ENCODE measurements at regions not wholly inside any gene's neighbourhood (a gene's known extent, or its start where the extent isn't known, plus 50 kb on each side); places are given as distances from the start of the nearest gene placed in this dataset.

- DNase-seq, result no peak
Observed at GRCh38 chr22:48391820-48392219, 1435.9 kb downstream of the BRD1 start.

GRCh38 chr22:48391171-48391711, 1436.4 kb downstream of the BRD1 start:
- DNase-seq, result no peak

GRCh38 chr22:48389916-48390315, 1437.8 kb downstream of the BRD1 start:
- DNase-seq, result no peak

- no peak for DNase-seq
Observed at GRCh38 chr22:48382197-48382596, 1445.5 kb downstream of the BRD1 start.

GRCh38 chr22:48380016-48380665, 1447.5 kb downstream of the BRD1 start:
- DNase-seq, result no peak

- no peak for DNase-seq
Observed at GRCh38 chr22:48379371-48379770, 1448.3 kb downstream of the BRD1 start.

- DNase-seq, result no peak
Observed at GRCh38 chr22:48378673-48379072, 1449.0 kb downstream of the BRD1 start.

GRCh38 chr22:48376936-48377712, 1450.5 kb downstream of the BRD1 start:
- DNase-seq, result no peak

GRCh38 chr22:48376428-48376827, 1451.2 kb downstream of the BRD1 start:
- DNase-seq, result no peak

- DNase-seq, result no peak
Observed at GRCh38 chr22:48373626-48374173, 1454.0 kb downstream of the BRD1 start.

- no peak for DNase-seq
Observed at GRCh38 chr22:48372390-48372789, 1455.3 kb downstream of the BRD1 start.

- DNase-seq, result no peak
Observed at GRCh38 chr22:48371391-48371790, 1456.3 kb downstream of the BRD1 start.

GRCh38 chr22:48370508-48371325, 1457.0 kb downstream of the BRD1 start:
- no peak for DNase-seq

- no peak for DNase-seq
Observed at GRCh38 chr22:48369789-48370507, 1457.7 kb downstream of the BRD1 start.

GRCh38 chr22:48368975-48369525, 1458.6 kb downstream of the BRD1 start:
- DNase-seq, result no peak

GRCh38 chr22:48367731-48368130, 1459.9 kb downstream of the BRD1 start:
- DNase-seq, result no peak

- no peak for DNase-seq
Observed at GRCh38 chr22:48366591-48366990, 1461.1 kb downstream of the BRD1 start.

GRCh38 chr22:48366056-48366455, 1461.6 kb downstream of the BRD1 start:
- no peak for DNase-seq

GRCh38 chr22:48365386-48365785, 1462.3 kb downstream of the BRD1 start:
- DNase-seq, result no peak

GRCh38 chr22:48362721-48363404, 1464.8 kb downstream of the BRD1 start:
- no peak for DNase-seq
